ENCODE measurements at regions not wholly inside any gene's neighbourhood (a gene's known extent, or its start where the extent isn't known, plus 50 kb on each side); places are given as distances from the start of the nearest gene placed in this dataset.

- H4K20me1 ChIP-seq (ENCODE audit: insufficient read depth, low read length): no peaks in the 10 kb centered on the region
- H3K9ac ChIP-seq (ENCODE audit: insufficient read depth, low read depth, low read length): no peak overlapping the region
- H3K36me3 ChIP-seq (replicated peaks in 1 of 2; ENCODE audit: control insufficient read depth in 1 of 2, insufficient read depth in 2 of 2, low read length in 2 of 2): no peaks in the 10 kb centered on the region
- no peak overlapping the region for H3K27ac ChIP-seq (ENCODE audit: extremely low read length, insufficient read depth, low read length)
- no peak for FAIRE-seq
- H3K9me3 ChIP-seq (ENCODE audit: low read length): no peaks in the 10 kb centered on the region
- ATAC-seq: no peak
- 24% methylated on average over 2 of the region's 2 CpGs for WGBS (ENCODE audit: low lambda C conversion rate)
- no peak for DNase-seq (ENCODE audit: low spot score)
- H3K79me2 ChIP-seq (ENCODE audit: insufficient read depth, low read length): no peaks in the 10 kb centered on the region
- H2AFZ ChIP-seq (ENCODE audit: low read length): no peak overlapping the region
- peaks cover 6% of the 10 kb centered on the region; the same call in 1 of the 2 replicates for H3K4me1 ChIP-seq (ENCODE audit: insufficient read depth, low read length)
- no peak overlapping the region for H3K4me3 ChIP-seq (replicated peaks in 1 of 3; ENCODE audit: insufficient read depth in 1 of 3, low read depth in 2 of 3, low read length in 3 of 3)
- BruUV-seq (replicated peaks): no TSS peak
- ChIA-PET CTCF (ENCODE audit: low intra/inter-chr PET ratio, low total read pairs) (no interaction called here), POLR2A (no interaction called here)
- no peaks in the 10 kb centered on the region for H3K27me3 ChIP-seq (ENCODE audit: control insufficient read depth in 1 of 2, insufficient read depth in 2 of 2, low read length in 2 of 2)
- intact Hi-C loops (cut with micrococcal nuclease; ENCODE audit: unreplicated experiment): no loop called here
- no peak overlapping the region for H3K4me2 ChIP-seq (ENCODE audit: low read depth, low read length)
- in situ Hi-C loops (cut with HindIII; ENCODE audit: extremely low pct_ligation_motif_present, low pct_unique_long_range_greater_than_20kb): no loop called here
- no peak for TF ChIP-seq ZSCAN25 (CRISPR knock-in tag; IDR thresholded peaks at IDR 0.05)
- no peak for TF ChIP-seq FOXA1 (IDR thresholded peaks at IDR 0.05)
- no peak for TF ChIP-seq FOXA1 (CRISPR knock-in tag; IDR thresholded peaks at IDR 0.05)
- TF ChIP-seq NRL (CRISPR knock-in tag; IDR thresholded peaks at IDR 0.05; ENCODE audit: borderline replicate concordance): no peak
- TF ChIP-seq KLF13 (CRISPR knock-in tag; IDR thresholded peaks at IDR 0.05): no peak
- no peak for TF ChIP-seq CREB3 (CRISPR knock-in tag; IDR thresholded peaks at IDR 0.05)
- TF ChIP-seq HNF1B (CRISPR knock-in tag; IDR thresholded peaks at IDR 0.05): no peak
- TF ChIP-seq MAX (IDR thresholded peaks at IDR 0.05): no peak
- TF ChIP-seq ZSCAN9 (CRISPR knock-in tag; IDR thresholded peaks at IDR 0.05; ENCODE audit: borderline replicate concordance): no peak
- no peak for TF ChIP-seq PATZ1 (CRISPR knock-in tag; IDR thresholded peaks at IDR 0.05)
- no peak for TF ChIP-seq SAFB2 (CRISPR knock-in tag; IDR thresholded peaks at IDR 0.05; ENCODE audit: borderline replicate concordance, low read depth)
- TF ChIP-seq E2F1 (CRISPR knock-in tag; IDR thresholded peaks at IDR 0.05): no peak
- TF ChIP-seq ZSCAN5A (CRISPR knock-in tag; IDR thresholded peaks at IDR 0.05; ENCODE audit: borderline replicate concordance): no peak
- TF ChIP-seq ZBTB25 (CRISPR knock-in tag; IDR thresholded peaks at IDR 0.05): no peak
- TF ChIP-seq ZNF496 (CRISPR knock-in tag; IDR thresholded peaks at IDR 0.05; ENCODE audit: insufficient replicate concordance): no peak
- no peak for TF ChIP-seq DBP (CRISPR knock-in tag; IDR thresholded peaks at IDR 0.05; ENCODE audit: not compliant biosample characterization)
These were observed 607.7 kb upstream of the USP24 start for GRCh38 chr1:55822891-55823290.
